Fibroblast of lung (primary cell): ENCODE measurements at regions not wholly inside any gene's neighbourhood (a gene's known extent, or its start where the extent isn't known, plus 50 kb on each side); places are given as distances from the start of the nearest gene placed in this dataset.
"Not testable (repeated sequence)": the region's sequence is repeated elsewhere in the genome, so short reads cannot be mapped to it uniquely, and the experiment has no call there.

Source experiments
- DNase-seq, 2 donors: peaks; one replicate each; pipeline versions ENCODE4 v3.0.0 to v3.0.0-alpha.2; 2010; ENCODE audit warnings: low read depth in 2 of 2
- H2AFZ ChIP-seq: 2 replicates; pipeline ENCODE4 v1.5.1; 2012; ENCODE audit warnings: low read length, control low read depth, inconsistent platforms
- H3K27ac ChIP-seq: 2 replicates; pipeline ENCODE4 v1.5.1; 2011; ENCODE audit warnings: low read length, control low read depth; ENCODE audit not compliant: insufficient read depth
- H3K27me3 ChIP-seq: 2 replicates; pipeline ENCODE4 v1.5.1; 2011; ENCODE audit warnings: mild to moderate bottlenecking, low read length; ENCODE audit not compliant: control insufficient read depth, insufficient read depth
- H3K36me3 ChIP-seq: 2 replicates; pipeline ENCODE4 v1.5.1; 2011; ENCODE audit warnings: low read length; ENCODE audit not compliant: control insufficient read depth, insufficient read depth
- H3K4me1 ChIP-seq: 2 replicates; pipeline ENCODE4 v1.5.1; 2011; ENCODE audit warnings: low read length; ENCODE audit not compliant: control insufficient read depth, insufficient read depth; ENCODE audit errors: extremely low read depth
- H3K4me2 ChIP-seq: 2 replicates; pipeline ENCODE4 v1.5.1; 2011; ENCODE audit warnings: low read length, control low read depth; ENCODE audit not compliant: insufficient read depth; ENCODE audit errors: extremely low read depth
- H3K4me3 ChIP-seq, 4 experiments: fragments of 200-600 bp in 1 of 4; sonication (generic) in 1 of 4; replicated peaks in 1 of 4; 2 replicates each; pipeline ENCODE4 v1.5.1; 2011 to 2016; ENCODE audit warnings: low read length in 4 of 4, low read depth in 3 of 4, mild to moderate bottlenecking in 3 of 4, control low read depth in 2 of 4, inconsistent platforms in 1 of 4, mixed read lengths in 1 of 4; ENCODE audit not compliant: insufficient read depth in 1 of 4; ENCODE audit errors: control extremely low read depth in 1 of 4
- H3K79me2 ChIP-seq: 2 replicates; pipeline ENCODE4 v1.5.1; 2012; ENCODE audit warnings: mild to moderate bottlenecking, low read length, inconsistent platforms; ENCODE audit not compliant: control insufficient read depth, insufficient read depth
- H3K9ac ChIP-seq: 2 replicates; pipeline ENCODE4 v1.5.1; 2011; ENCODE audit warnings: mild to moderate bottlenecking, low read length, control low read depth; ENCODE audit not compliant: insufficient read depth
- H3K9me3 ChIP-seq: 2 replicates; pipeline ENCODE4 v1.5.1; 2012; ENCODE audit warnings: low read depth, low read length; ENCODE audit not compliant: control insufficient read depth, insufficient read depth
- H4K20me1 ChIP-seq: 2 replicates; pipeline ENCODE4 v1.5.1; 2011; ENCODE audit warnings: low read length; ENCODE audit not compliant: control insufficient read depth, insufficient read depth; ENCODE audit errors: extremely low read depth
- EZH2 ChIP-seq: IDR thresholded peaks from 2 replicates; pipeline ENCODE4 v1.5.1; 2012; ENCODE audit warnings: low read length, control low read depth, mild to moderate bottlenecking; ENCODE audit errors: missing control alignments
- TF ChIP-seq, protein P1 (sequence below), 2 donors: IDR thresholded peaks in 1 of 2; conservative IDR thresholded peaks in 1 of 2; 1 replicate in 1 of 2; 2 replicates in 1 of 2; pipeline ENCODE4 v1.5.1; 2011 to 2012; ENCODE audit warnings: low read length in 2 of 2, control low read depth in 1 of 2, inconsistent platforms in 1 of 2, low read depth in 1 of 2, mild to moderate bottlenecking in 1 of 2

DNA sequence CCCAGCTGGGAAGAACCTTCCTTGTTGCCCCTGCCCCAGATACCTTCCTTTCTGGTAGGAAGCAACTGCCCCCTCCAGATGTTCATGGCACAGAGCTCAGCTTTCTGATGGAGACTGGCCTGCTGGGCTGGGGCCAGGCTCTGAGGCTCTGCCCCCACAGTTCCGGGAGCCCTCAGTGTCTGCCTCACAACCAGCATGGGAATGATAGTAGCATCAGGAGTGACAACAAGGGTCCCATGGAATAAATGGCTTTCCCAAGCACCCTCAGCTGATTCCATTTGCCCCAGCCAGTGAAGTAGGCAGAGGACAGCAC is 65.6 kb upstream of the IQSEC1 start:
- no peaks in the 10 kb centered on the region for H3K36me3 ChIP-seq
- H2AFZ ChIP-seq, result no peak overlapping the region
- H3K4me3 ChIP-seq, result no peak overlapping the region
- H3K27me3 ChIP-seq, result no peaks in the 10 kb centered on the region
- H3K27ac ChIP-seq, result no peak overlapping the region
- no peak overlapping the region for H3K4me2 ChIP-seq
- no peak for DNase-seq
- H3K9ac ChIP-seq, result no peak overlapping the region
- no peaks in the 10 kb centered on the region for H3K9me3 ChIP-seq
- no peaks in the 10 kb centered on the region for H4K20me1 ChIP-seq
- no peaks in the 10 kb centered on the region for H3K4me1 ChIP-seq
- no peaks in the 10 kb centered on the region for H3K79me2 ChIP-seq
- TF ChIP-seq EZH2, result no peak
- TF ChIP-seq, protein P1, sequence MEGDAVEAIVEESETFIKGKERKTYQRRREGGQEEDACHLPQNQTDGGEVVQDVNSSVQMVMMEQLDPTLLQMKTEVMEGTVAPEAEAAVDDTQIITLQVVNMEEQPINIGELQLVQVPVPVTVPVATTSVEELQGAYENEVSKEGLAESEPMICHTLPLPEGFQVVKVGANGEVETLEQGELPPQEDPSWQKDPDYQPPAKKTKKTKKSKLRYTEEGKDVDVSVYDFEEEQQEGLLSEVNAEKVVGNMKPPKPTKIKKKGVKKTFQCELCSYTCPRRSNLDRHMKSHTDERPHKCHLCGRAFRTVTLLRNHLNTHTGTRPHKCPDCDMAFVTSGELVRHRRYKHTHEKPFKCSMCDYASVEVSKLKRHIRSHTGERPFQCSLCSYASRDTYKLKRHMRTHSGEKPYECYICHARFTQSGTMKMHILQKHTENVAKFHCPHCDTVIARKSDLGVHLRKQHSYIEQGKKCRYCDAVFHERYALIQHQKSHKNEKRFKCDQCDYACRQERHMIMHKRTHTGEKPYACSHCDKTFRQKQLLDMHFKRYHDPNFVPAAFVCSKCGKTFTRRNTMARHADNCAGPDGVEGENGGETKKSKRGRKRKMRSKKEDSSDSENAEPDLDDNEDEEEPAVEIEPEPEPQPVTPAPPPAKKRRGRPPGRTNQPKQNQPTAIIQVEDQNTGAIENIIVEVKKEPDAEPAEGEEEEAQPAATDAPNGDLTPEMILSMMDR (conservative IDR thresholded peaks at IDR 0.05 in 1 of 2, IDR thresholded peaks at IDR 0.05 in 1 of 2; ENCODE audit: low read depth in 1 of 2, low read length in 2 of 2), result no peak

DNA sequence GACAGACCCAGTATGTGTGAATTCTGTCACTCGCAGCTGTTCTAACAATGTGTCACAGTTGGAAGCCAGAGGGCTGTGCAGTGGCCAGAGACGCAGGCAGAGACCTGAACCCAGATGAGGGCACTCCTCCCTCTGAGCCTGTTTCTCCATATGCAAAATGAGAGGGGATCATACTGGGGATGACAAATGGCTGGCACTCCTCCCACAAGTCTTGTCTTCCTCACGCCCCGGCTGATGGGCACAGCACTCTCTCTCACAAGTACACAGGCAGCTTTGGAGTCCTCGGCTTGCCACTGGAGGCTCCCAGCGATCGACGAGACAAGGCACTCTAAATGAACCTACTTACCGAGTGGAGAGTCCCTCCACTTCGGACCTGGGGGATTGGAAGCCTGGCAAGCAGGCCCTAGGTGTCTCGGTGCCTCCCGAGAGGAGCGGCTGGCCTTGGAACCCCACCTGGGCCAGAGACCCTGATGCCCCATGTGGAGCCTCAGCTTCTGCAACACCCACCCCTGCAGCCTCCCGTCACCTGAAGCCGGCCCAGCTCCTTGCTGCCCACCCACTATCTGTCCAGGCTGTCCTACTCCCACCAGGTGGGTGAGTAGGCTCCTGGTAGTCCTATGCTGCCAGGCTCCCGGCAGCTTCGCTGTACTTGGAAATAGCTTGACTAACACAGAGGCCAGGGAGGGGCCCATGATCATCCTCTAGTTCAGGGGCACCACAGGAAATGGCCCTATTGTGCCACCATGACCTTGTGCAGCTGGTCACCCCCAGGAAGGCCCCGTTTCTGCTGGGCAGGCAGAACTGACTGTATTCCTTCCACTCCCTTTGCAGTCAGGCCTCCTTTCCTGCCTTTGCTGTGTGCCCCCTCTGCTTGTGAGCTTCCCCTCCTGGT is 65.0 kb upstream of the IQSEC1 start:
- Histone ChIP-seq H3K9me3 (no peaks in the 10 kb centered on the region), H3K36me3 (no peaks in the 10 kb centered on the region), H3K9ac (no peak overlapping the region), H3K4me1 (no peaks in the 10 kb centered on the region), H4K20me1 (no peaks in the 10 kb centered on the region), H3K27ac (no peak overlapping the region), H3K27me3 (no peaks in the 10 kb centered on the region), H3K4me2 (no peak overlapping the region), H3K4me3 (no peak overlapping the region), H2AFZ (no peak overlapping the region), H3K79me2 (no peaks in the 10 kb centered on the region)
- TF ChIP-seq EZH2, result no peak
- TF ChIP-seq, protein P1 (conservative IDR thresholded peaks at IDR 0.05 in 1 of 2, IDR thresholded peaks at IDR 0.05 in 1 of 2; ENCODE audit: low read depth in 1 of 2, low read length in 2 of 2), result no peak
- DNase-seq, result no peak

DNA sequence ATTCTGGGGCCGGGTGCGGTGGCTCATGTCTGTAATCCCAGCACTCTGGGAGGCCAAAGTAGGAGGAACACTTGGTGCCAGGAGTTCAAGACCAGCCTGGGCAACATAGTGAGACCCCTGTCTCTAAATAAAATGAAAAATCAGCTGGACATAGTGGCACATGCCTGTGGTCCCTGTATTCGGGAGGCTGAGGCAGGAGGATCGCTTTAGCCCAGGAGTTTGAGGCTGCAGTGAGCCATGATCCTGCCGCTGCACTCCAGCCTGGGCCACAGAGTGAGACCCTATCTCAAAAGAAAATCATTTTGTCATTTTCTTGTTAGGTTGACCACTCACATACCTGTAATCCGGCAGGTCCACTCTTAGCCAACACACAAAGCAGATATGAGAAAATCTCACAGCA is 63.6 kb upstream of the IQSEC1 start:
- H3K4me3 ChIP-seq, H3K9ac ChIP-seq, H3K27ac ChIP-seq, H3K4me1 ChIP-seq, H3K79me2 ChIP-seq, H3K27me3 ChIP-seq, H2AFZ ChIP-seq, DNase-seq, H4K20me1 ChIP-seq, H3K4me2 ChIP-seq, H3K9me3 ChIP-seq, H3K36me3 ChIP-seq: not testable (repeated sequence)
